GM18868 (cell line): ENCODE measurements at regions not wholly inside any gene's neighbourhood (a gene's known extent, or its start where the extent isn't known, plus 50 kb on each side); places are given as distances from the start of the nearest gene placed in this dataset.
A peak's percentile ranks its signal among the peaks of the same experiment; 100 is the strongest.
"Not testable (repeated sequence)": the region's sequence is repeated elsewhere in the genome, so short reads cannot be mapped to it uniquely, and the experiment has no call there.

ENCODE experiments used
- ATAC-seq: cut with Tn5 transposase; IDR thresholded peaks from one replicate; pipeline ENCODE4 v1.9.1; 2021; ENCODE audit warnings: mild to moderate bottlenecking, moderate library complexity; ENCODE audit not compliant: unreplicated experiment

GRCh38 chr15:31647337-31647826 lies 320.7 kb downstream of the KLF13 start:
- not testable (repeated sequence) for ATAC-seq

- not testable (repeated sequence) for ATAC-seq
Observed at GRCh38 chr15:31649634-31650033, 323.0 kb downstream of the KLF13 start.

GRCh38 chr15:31650055-31650701 lies 323.5 kb downstream of the KLF13 start:
- peak; percentile 80 for ATAC-seq

GRCh38 chr15:31656915-31657314 lies 330.3 kb downstream of the KLF13 start:
- ATAC-seq: not testable (repeated sequence)

GRCh38 chr15:31660816-31661215 lies 334.2 kb downstream of the KLF13 start:
- no peak for ATAC-seq

- not testable (repeated sequence) for ATAC-seq
Observed at GRCh38 chr15:31665732-31666131, 339.1 kb downstream of the KLF13 start.

- ATAC-seq: not testable (repeated sequence)
Observed at GRCh38 chr15:31669158-31669908, 342.7 kb downstream of the KLF13 start.

- ATAC-seq: not testable (repeated sequence)
Observed at GRCh38 chr15:31673263-31673662, 346.6 kb downstream of the KLF13 start.

GRCh38 chr15:31681529-31682259 lies 348.6 kb upstream of the CHRNA7 start:
- peak; percentile 67 for ATAC-seq

GRCh38 chr15:31687088-31687487 lies 343.2 kb upstream of the CHRNA7 start:
- ATAC-seq: not testable (repeated sequence)

GRCh38 chr15:31696509-31696908 lies 333.8 kb upstream of the CHRNA7 start:
- ATAC-seq: not testable (repeated sequence)

- ATAC-seq: not testable (repeated sequence)
Observed at GRCh38 chr15:31705076-31705678, 325.1 kb upstream of the CHRNA7 start.

GRCh38 chr15:31707944-31708702 lies 322.2 kb upstream of the CHRNA7 start:
- peak; percentile 62 for ATAC-seq

GRCh38 chr15:31708703-31709327 lies 321.5 kb upstream of the CHRNA7 start:
- ATAC-seq: peak; percentile 87

- ATAC-seq: not testable (repeated sequence)
Observed at GRCh38 chr15:31709479-31709878, 320.8 kb upstream of the CHRNA7 start.

- not testable (repeated sequence) for ATAC-seq
Observed at GRCh38 chr15:31710806-31711205, 319.5 kb upstream of the CHRNA7 start.

- not testable (repeated sequence) for ATAC-seq
Observed at GRCh38 chr15:31715208-31715607, 315.1 kb upstream of the CHRNA7 start.

GRCh38 chr15:31718625-31719024 lies 311.7 kb upstream of the CHRNA7 start:
- not testable (repeated sequence) for ATAC-seq

- not testable (repeated sequence) for ATAC-seq
Observed at GRCh38 chr15:31719396-31720022, 310.8 kb upstream of the CHRNA7 start.
